ENCODE measurements at regions not wholly inside any gene's neighbourhood (a gene's known extent, or its start where the extent isn't known, plus 50 kb on each side); places are given as distances from the start of the nearest gene placed in this dataset.

DNA sequence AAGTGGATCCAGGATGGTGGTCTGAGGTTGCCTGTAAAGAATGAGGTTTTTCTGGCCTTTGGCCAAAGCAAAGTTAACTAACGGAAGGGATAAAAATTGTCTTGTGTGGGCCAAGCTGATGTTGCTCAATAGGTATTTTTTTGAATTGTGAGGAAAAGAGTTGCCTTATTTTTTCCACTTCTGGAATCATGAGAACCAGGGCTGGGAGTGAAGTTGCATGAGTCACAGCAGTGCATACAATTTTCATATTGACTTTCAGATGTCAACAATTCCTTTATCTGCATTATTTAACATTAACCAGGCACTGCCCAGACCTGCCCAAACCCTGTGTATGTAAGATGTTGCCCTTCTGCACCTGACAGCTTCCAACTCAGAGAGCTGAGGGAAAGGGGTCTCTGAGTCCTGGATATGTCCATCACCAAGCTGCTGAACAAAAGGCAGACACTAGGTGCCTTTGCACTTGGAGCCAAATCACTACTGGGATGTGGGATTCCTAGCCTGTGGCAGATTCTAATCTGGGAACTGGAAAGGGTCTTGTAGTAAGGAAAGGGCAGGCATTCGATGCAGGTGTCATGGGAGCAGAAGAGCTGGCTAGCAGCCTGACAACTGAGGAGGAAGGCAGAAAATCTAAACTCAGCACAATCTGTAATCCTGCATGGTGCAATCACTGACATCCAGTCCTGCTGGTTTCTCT is 52.3 kb upstream of the SLC35B4 start:
- Histone ChIP-seq H3K4me1 (no peaks in the 10 kb centered on the region), H3K9me3 (no peaks in the 10 kb centered on the region), H3K9ac (ENCODE audit: low read depth in 2 of 2, low read length in 2 of 2) (no peak overlapping the region), H3K36me3 (no peaks in the 10 kb centered on the region), H3K4me3 (no peak overlapping the region), H3K27me3 (no peaks in the 10 kb centered on the region), H3K27ac (peak overlapping the region; percentile 41)
- TF ChIP-seq, protein P1, sequence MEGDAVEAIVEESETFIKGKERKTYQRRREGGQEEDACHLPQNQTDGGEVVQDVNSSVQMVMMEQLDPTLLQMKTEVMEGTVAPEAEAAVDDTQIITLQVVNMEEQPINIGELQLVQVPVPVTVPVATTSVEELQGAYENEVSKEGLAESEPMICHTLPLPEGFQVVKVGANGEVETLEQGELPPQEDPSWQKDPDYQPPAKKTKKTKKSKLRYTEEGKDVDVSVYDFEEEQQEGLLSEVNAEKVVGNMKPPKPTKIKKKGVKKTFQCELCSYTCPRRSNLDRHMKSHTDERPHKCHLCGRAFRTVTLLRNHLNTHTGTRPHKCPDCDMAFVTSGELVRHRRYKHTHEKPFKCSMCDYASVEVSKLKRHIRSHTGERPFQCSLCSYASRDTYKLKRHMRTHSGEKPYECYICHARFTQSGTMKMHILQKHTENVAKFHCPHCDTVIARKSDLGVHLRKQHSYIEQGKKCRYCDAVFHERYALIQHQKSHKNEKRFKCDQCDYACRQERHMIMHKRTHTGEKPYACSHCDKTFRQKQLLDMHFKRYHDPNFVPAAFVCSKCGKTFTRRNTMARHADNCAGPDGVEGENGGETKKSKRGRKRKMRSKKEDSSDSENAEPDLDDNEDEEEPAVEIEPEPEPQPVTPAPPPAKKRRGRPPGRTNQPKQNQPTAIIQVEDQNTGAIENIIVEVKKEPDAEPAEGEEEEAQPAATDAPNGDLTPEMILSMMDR (IDR thresholded peaks at IDR 0.05), result no peak
- DNase-seq, result peak; percentile 49
- intact Hi-C loops (cut with DNase I), result no loop called here

DNA sequence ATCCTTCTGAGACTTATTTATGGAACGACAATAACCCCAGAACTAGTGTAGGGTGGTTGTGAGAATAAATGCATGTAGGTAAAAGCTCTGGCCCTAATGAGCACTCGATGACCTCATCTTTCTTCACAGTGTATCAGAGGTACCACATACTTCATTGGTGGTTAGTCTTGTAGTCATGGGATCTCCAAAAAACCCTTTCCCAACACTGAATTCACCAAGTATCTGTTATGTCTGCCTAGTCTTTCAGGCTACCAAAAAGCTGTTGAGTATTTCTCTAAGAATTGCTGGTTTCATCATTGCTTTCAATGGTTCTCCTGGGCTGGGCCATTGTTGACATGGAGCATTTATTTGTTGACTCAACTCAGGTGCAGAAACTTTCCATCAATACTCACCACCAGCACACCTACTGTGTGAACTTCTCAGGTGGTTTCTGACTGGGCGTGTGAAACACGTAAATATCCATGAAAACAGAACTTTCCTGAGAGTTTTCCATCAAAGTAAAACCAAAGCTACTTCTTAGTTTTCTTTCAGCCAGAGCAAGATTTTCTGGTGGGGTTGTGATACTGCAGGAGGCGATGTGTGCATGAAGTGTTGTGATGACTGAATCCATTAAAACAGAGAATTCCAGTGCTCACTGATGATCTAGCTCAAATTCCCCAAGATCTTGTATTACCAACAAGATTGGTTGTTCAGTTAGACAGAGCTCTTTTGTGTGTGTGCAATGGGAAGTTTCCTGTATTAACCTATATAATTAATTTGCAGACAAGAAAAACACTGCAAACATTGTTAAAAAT is 51.4 kb upstream of the SLC35B4 start:
- Histone ChIP-seq H3K27me3 (no peaks in the 10 kb centered on the region), H3K9me3 (no peaks in the 10 kb centered on the region), H3K27ac (peak overlapping the region; percentile 41), H3K36me3 (no peaks in the 10 kb centered on the region), H3K4me1 (no peaks in the 10 kb centered on the region), H3K4me3 (no peak overlapping the region), H3K9ac (ENCODE audit: low read depth in 2 of 2, low read length in 2 of 2) (no peak overlapping the region)
- TF ChIP-seq, protein P1 (IDR thresholded peaks at IDR 0.05), result no peak
- no peak for DNase-seq
- intact Hi-C loops (cut with DNase I), result no loop called here
